OCI-LY3 (cell line): ENCODE measurements at regions not wholly inside any gene's neighbourhood (a gene's known extent, or its start where the extent isn't known, plus 50 kb on each side); places are given as distances from the start of the nearest gene placed in this dataset.

Experiments used
- H2AFZ ChIP-seq: fragments of 200-600, 300-600 bp; shearing (Covaris generic); 2 replicates; pipeline ENCODE4 v1.6.0; 2014; ENCODE audit warnings: antibody characterized with exemption, low read depth, low read length
- H3K27ac ChIP-seq: fragments of 200-600, 300-600 bp; sonication (generic); 2 replicates; pipeline ENCODE4 v1.5.1; 2014; ENCODE audit warnings: mild to moderate bottlenecking, low read length, moderate library complexity, mixed read lengths
- H3K27me3 ChIP-seq: fragments of 200-600, 300-600 bp; sonication (generic); 2 replicates; pipeline ENCODE4 v1.6.1; 2014; ENCODE audit warnings: low read depth, low read length, mixed read lengths
- H3K36me3 ChIP-seq: fragments of 200-600, 300-600 bp; sonication (generic); replicated peaks from 2 replicates; pipeline ENCODE3; 2014; ENCODE audit warnings: low read depth, low read length, mixed read lengths
- H3K4me1 ChIP-seq: fragments of 300-600, 200-600 bp; sonication (generic); 2 replicates; pipeline ENCODE4 v1.6.1; 2014; ENCODE audit warnings: low read length, mixed read lengths
- H3K4me2 ChIP-seq: fragments of 200-600, 300-600 bp; sonication (generic); 2 replicates; pipeline ENCODE4 v1.6.1; 2014; ENCODE audit warnings: low read length, mixed read lengths
- H3K4me3 ChIP-seq: fragments of 300-600, 200-600 bp; sonication (generic); 2 replicates; pipeline ENCODE4 v1.5.1; 2014; ENCODE audit warnings: antibody characterized with exemption, mild to moderate bottlenecking, low read length, moderate library complexity
- H3K79me2 ChIP-seq: fragments of 300-600, 200-600 bp; shearing (Covaris generic); 2 replicates; pipeline ENCODE4 v1.6.1; 2014; ENCODE audit warnings: mild to moderate bottlenecking, low read length, mixed read lengths
- H3K9ac ChIP-seq: fragments of 300-600, 200-600 bp; shearing (Covaris generic); 2 replicates; pipeline ENCODE4 v1.6.0; 2014; ENCODE audit warnings: mild to moderate bottlenecking, low read length, moderate library complexity
- H3K9me3 ChIP-seq: fragments of 200-600, 300-600 bp; shearing (Covaris generic); 2 replicates; pipeline ENCODE4 v1.6.1; 2014; ENCODE audit warnings: low read length, mixed read lengths; ENCODE audit not compliant: insufficient read depth
- H4K20me1 ChIP-seq: fragments of 200-600, 300-600 bp; sonication (generic); 2 replicates; pipeline ENCODE4 v1.6.1; 2016; ENCODE audit warnings: low read length, mixed read lengths; ENCODE audit not compliant: insufficient read depth
- EZH2phosphoT487 ChIP-seq: fragments of 200-600 bp; shearing (Covaris generic); IDR thresholded peaks from 2 replicates; pipeline ENCODE4 v1.6.1; 2018; ENCODE audit warnings: antibody characterized with exemption, mixed run types, low read depth
- TF ChIP-seq, protein P1 (sequence below): fragments of 200-600, 300-600 bp; sonication (generic); IDR thresholded peaks from 2 replicates; pipeline ENCODE4 v1.5.1; 2014; ENCODE audit warnings: antibody characterized with exemption, low read length, low read depth

GRCh38 chr4:112861691-112862674 lies 187.5 kb upstream of the ANK2 start:
- Histone ChIP-seq H3K79me2 (no peaks in the 10 kb centered on the region), H3K9me3 (no peaks in the 10 kb centered on the region), H3K4me1 (no peaks in the 10 kb centered on the region), H2AFZ (no peak overlapping the region), H3K9ac (no peak overlapping the region), H3K36me3 (no peaks in the 10 kb centered on the region), H4K20me1 (peaks cover 2% of the 10 kb centered on the region; the same call in 1 of the 2 replicates), H3K4me2 (no peak overlapping the region), H3K27me3 (no peaks in the 10 kb centered on the region), H3K4me3 (no peak overlapping the region), H3K27ac (no peak overlapping the region)
- TF ChIP-seq, protein P1, sequence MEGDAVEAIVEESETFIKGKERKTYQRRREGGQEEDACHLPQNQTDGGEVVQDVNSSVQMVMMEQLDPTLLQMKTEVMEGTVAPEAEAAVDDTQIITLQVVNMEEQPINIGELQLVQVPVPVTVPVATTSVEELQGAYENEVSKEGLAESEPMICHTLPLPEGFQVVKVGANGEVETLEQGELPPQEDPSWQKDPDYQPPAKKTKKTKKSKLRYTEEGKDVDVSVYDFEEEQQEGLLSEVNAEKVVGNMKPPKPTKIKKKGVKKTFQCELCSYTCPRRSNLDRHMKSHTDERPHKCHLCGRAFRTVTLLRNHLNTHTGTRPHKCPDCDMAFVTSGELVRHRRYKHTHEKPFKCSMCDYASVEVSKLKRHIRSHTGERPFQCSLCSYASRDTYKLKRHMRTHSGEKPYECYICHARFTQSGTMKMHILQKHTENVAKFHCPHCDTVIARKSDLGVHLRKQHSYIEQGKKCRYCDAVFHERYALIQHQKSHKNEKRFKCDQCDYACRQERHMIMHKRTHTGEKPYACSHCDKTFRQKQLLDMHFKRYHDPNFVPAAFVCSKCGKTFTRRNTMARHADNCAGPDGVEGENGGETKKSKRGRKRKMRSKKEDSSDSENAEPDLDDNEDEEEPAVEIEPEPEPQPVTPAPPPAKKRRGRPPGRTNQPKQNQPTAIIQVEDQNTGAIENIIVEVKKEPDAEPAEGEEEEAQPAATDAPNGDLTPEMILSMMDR, result no peak
- no peak for TF ChIP-seq EZH2phosphoT487

DNA sequence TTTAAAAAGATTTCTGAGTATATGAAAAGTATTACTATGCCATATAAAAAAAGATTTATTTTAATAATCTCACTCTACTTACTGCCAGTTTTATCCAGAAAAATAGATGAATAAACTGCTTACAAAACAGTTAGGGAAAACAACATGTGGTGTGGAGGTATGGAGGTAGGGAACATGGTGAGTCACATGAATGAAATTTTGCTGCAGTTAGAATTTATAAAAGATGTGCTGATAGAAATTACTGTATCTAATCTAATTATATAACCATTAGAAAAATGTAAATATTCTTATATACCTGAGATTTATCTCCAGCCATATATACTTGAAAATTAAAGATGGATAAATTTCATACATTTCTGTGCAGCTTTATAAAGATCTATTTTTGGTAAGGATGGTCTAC lies 184.0 kb upstream of the ANK2 start:
- H3K4me3 ChIP-seq, result no peak overlapping the region
- H3K4me1 ChIP-seq, result peaks cover under 1% of the 10 kb centered on the region; the same call in 1 of the 2 replicates
- TF ChIP-seq, protein P1, result no peak
- TF ChIP-seq EZH2phosphoT487, result no peak
- H3K9ac ChIP-seq, result no peak overlapping the region
- H3K4me2 ChIP-seq, result no peak overlapping the region
- H4K20me1 ChIP-seq, result no peaks in the 10 kb centered on the region
- no peak overlapping the region for H3K27ac ChIP-seq
- no peaks in the 10 kb centered on the region for H3K79me2 ChIP-seq
- H2AFZ ChIP-seq, result no peak overlapping the region
- H3K9me3 ChIP-seq, result no peaks in the 10 kb centered on the region
- no peaks in the 10 kb centered on the region for H3K36me3 ChIP-seq
- H3K27me3 ChIP-seq, result no peaks in the 10 kb centered on the region

DNA sequence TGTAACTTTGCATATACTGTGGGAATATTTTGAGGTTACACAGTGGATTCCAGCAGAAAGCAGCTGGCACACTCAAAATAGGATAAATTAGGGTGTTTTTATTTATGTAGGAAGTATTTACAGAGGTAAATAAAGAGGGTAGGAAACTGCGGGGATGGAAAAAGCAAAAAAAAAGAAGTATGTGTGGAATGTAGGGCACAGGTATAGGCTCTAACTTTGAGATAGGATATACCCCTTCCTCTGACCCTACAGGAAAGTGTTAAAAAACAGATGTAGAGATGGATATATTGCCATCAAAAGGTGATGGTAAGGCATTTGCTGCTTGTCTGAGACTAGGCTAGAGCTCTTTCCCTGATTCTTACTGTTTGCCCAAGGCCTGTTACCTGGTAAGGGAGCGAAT lies 173.1 kb upstream of the ANK2 start:
- H3K27ac ChIP-seq, result no peak overlapping the region
- no peak overlapping the region for H3K4me3 ChIP-seq
- no peak overlapping the region for H3K9ac ChIP-seq
- TF ChIP-seq EZH2phosphoT487, result no peak
- TF ChIP-seq, protein P1, result no peak
- no peaks in the 10 kb centered on the region for H3K9me3 ChIP-seq
- no peaks in the 10 kb centered on the region for H3K36me3 ChIP-seq
- no peak overlapping the region for H3K4me2 ChIP-seq
- H3K27me3 ChIP-seq, result no peaks in the 10 kb centered on the region
- no peak overlapping the region for H2AFZ ChIP-seq
- no peaks in the 10 kb centered on the region for H3K4me1 ChIP-seq
- no peaks in the 10 kb centered on the region for H3K79me2 ChIP-seq
- H4K20me1 ChIP-seq, result no peaks in the 10 kb centered on the region

GRCh38 chr4:112881842-112882241 lies 167.6 kb upstream of the ANK2 start:
- H3K9me3 ChIP-seq, result no peaks in the 10 kb centered on the region
- H3K9ac ChIP-seq, result no peak overlapping the region
- no peak overlapping the region for H3K27ac ChIP-seq
- no peak overlapping the region for H2AFZ ChIP-seq
- no peaks in the 10 kb centered on the region for H3K79me2 ChIP-seq
- H3K27me3 ChIP-seq, result no peaks in the 10 kb centered on the region
- no peak overlapping the region for H3K4me2 ChIP-seq
- no peaks in the 10 kb centered on the region for H3K4me1 ChIP-seq
- no peaks in the 10 kb centered on the region for H3K36me3 ChIP-seq
- no peak overlapping the region for H3K4me3 ChIP-seq
- H4K20me1 ChIP-seq, result no peaks in the 10 kb centered on the region
- no peak for TF ChIP-seq EZH2phosphoT487
- TF ChIP-seq, protein P1, result no peak
